ENCODE measurements at regions not wholly inside any gene's neighbourhood (a gene's known extent, or its start where the extent isn't known, plus 50 kb on each side); places are given as distances from the start of the nearest gene placed in this dataset.
"Not testable (repeated sequence)": the region's sequence is repeated elsewhere in the genome, so short reads cannot be mapped to it uniquely, and the experiment has no call there.

GRCh38 chr22:44571566-44572413 is 73.8 kb upstream of the RTL6 start:
- Mint-ChIP-seq H3K9me3 (peaks cover 4% of the 10 kb centered on the region), H3K36me3 (no peaks in the 10 kb centered on the region), H3K27ac (no peak overlapping the region), H3K4me1 (no peaks in the 10 kb centered on the region), H3K4me3 (no peak overlapping the region), H3K27me3 (peaks cover 52% of the 10 kb centered on the region)
- no peak for ATAC-seq

GRCh38 chr22:44570476-44571445 is 72.7 kb upstream of the RTL6 start:
- peaks cover 5% of the 10 kb centered on the region for H3K9me3 Mint-ChIP-seq
- ATAC-seq, result no peak
- H3K27me3 Mint-ChIP-seq, result peaks cover 46% of the 10 kb centered on the region
- H3K27ac Mint-ChIP-seq, result no peak overlapping the region
- H3K4me3 Mint-ChIP-seq, result no peak overlapping the region
- no peaks in the 10 kb centered on the region for H3K4me1 Mint-ChIP-seq
- no peaks in the 10 kb centered on the region for H3K36me3 Mint-ChIP-seq

DNA sequence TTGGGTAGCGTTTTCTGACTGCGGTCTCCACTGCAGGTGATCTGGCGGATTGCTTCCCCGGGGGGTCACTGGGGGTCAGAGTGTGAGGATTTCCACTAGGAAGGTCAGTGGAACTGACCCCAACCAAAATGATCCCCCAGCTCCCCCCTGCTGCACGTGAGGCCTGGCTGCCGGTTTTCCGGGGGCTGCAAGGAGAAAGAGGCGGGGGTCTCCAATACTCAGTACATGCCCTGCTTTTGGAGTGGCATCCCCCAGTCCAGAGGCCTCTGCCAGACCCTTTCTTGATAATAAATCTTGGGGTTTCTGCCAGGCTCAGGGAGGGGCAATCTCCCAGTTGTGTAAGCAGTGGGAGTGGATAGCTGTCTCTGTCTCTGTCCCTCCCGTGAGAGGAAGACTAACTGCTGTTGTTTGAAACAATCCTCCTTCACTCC is 71.5 kb upstream of the RTL6 start:
- H3K4me1 Mint-ChIP-seq, result no peaks in the 10 kb centered on the region
- no peak overlapping the region for H3K27ac Mint-ChIP-seq
- no peak overlapping the region for H3K4me3 Mint-ChIP-seq
- H3K9me3 Mint-ChIP-seq, result peaks cover 6% of the 10 kb centered on the region
- ATAC-seq, result no peak
- peaks cover 35% of the 10 kb centered on the region for H3K27me3 Mint-ChIP-seq
- no peaks in the 10 kb centered on the region for H3K36me3 Mint-ChIP-seq

- Mint-ChIP-seq H3K4me3 (no peak overlapping the region), H3K27me3 (peaks cover 21% of the 10 kb centered on the region), H3K27ac (no peak overlapping the region), H3K36me3 (no peaks in the 10 kb centered on the region), H3K9me3 (peaks cover 14% of the 10 kb centered on the region), H3K4me1 (no peaks in the 10 kb centered on the region)
- ATAC-seq, result no peak
Measured at GRCh38 chr22:44567846-44568493, 69.9 kb upstream of the RTL6 start.

DNA sequence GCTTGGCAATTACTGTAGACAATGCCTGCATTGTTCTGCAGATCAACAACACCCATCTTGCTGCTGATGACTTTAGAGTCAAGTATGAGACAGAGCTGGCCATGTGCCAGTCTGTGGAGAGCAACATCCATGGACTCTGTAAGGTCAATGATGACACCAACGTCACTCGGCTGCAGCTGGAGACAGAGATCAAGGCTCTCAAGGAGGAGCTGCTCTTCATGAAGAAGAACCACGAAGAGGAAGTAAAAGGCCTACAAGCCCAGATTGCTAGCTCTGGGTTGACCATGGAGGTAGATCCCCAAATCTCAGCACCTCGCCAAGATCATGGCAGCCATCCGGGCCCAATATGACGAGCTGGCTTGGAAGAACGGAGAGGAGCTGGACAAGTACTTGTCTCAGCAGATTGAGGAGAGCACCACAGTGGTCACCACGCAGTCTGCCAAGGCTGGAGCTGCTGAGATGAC is 69.4 kb upstream of the RTL6 start:
- H3K4me1 Mint-ChIP-seq, H3K4me3 Mint-ChIP-seq, H3K27ac Mint-ChIP-seq, H3K36me3 Mint-ChIP-seq, ATAC-seq: not testable (repeated sequence)
- H3K9me3 Mint-ChIP-seq, result peaks cover 14% of the 10 kb centered on the region
- peaks cover 21% of the 10 kb centered on the region for H3K27me3 Mint-ChIP-seq

- ATAC-seq, result no peak
- H3K27ac Mint-ChIP-seq, result no peak overlapping the region
- H3K9me3 Mint-ChIP-seq, result peaks cover 14% of the 10 kb centered on the region
- peaks cover 25% of the 10 kb centered on the region for H3K27me3 Mint-ChIP-seq
- H3K36me3 Mint-ChIP-seq, result peaks cover 4% of the 10 kb centered on the region
- no peak overlapping the region for H3K4me3 Mint-ChIP-seq
- H3K4me1 Mint-ChIP-seq, result no peaks in the 10 kb centered on the region
Measured at GRCh38 chr22:44566911-44567310, 68.9 kb upstream of the RTL6 start.

DNA sequence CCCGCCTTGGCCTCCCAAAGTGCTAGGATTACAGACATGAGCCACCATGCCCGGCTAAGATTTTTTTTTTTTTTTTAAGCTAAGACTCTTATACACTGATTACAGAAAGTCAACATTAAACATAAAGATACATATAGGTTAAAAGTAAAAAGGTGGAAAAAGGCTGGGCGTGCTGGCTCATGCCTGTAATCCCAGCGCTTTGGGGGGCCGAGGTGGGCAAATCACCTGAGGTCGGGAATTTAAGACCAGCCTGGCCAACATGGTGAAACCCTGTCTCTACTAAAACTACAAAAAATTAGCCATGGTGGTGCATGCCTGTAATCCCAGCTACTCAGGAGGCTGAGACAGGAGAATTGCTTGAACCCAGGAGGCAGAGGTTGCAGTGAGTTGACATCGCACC is 64.6 kb upstream of the RTL6 start:
- Mint-ChIP-seq H3K9me3 (peaks cover 17% of the 10 kb centered on the region), H3K27me3 (peaks cover 38% of the 10 kb centered on the region)
- not testable (repeated sequence) for ATAC-seq, H3K4me3 Mint-ChIP-seq, H3K27ac Mint-ChIP-seq, H3K36me3 Mint-ChIP-seq, H3K4me1 Mint-ChIP-seq

DNA sequence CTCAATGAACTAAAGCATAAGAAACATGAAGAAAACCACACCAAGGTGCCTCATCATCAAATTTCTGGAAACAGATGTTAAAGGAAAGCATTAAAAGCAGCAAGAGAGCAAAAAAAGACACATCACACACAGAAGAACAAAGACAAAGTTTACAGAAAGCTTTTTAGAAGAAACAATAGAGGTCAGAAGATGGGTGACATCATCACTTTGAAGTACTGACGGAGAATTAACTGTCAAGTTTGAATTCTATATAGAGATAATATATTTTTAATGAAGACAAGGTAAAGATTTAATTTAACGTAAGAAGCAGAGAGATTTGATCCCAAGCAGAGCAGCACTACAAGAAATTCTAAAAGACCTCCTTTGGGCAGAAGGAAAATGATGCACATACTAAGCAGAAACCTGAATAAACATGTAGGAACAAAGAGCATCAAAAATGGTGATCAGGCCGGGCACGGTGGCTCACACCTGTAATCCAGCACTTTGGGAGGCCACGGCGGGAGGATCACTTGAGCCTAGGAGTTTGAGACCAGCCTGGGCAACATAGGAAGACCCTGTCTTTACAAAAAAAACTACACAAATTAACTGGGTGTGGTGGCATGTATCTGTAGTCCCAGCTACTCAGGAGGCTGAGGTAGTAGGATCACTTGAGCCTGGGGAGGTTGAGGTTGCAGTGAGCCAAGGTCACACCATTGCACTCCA is 63.3 kb upstream of the RTL6 start:
- Mint-ChIP-seq H3K4me1 (no peaks in the 10 kb centered on the region), H3K27me3 (peaks cover 50% of the 10 kb centered on the region), H3K36me3 (peaks cover 6% of the 10 kb centered on the region), H3K27ac (no peak overlapping the region), H3K4me3 (no peak overlapping the region), H3K9me3 (peaks cover 17% of the 10 kb centered on the region)
- ATAC-seq, result no peak

GRCh38 chr22:44558671-44559070 is 60.6 kb upstream of the RTL6 start:
- H3K4me3 Mint-ChIP-seq, H3K27ac Mint-ChIP-seq, H3K36me3 Mint-ChIP-seq, ATAC-seq, H3K9me3 Mint-ChIP-seq, H3K4me1 Mint-ChIP-seq: not testable (repeated sequence)
- H3K27me3 Mint-ChIP-seq, result peaks cover 71% of the 10 kb centered on the region

DNA sequence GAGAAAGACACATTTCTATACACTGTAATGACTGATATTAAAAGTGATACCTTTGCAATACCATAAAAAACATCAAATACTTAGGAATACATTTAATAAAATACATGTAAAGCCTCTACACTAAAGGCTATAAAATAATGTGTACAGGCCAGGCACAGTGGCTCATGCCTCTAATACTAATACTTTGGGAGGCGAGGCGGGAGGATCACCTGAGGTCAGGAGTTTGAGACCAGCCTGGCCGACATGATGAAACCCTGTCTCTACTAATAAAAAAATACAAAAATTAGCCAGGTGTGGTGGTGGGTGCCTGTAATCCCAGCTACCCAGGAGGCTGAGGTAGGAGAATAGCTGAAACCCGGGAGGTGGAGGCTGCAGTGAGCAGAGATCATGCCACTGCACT is 59.8 kb upstream of the RTL6 start:
- H3K27me3 Mint-ChIP-seq, result peaks cover 74% of the 10 kb centered on the region
- H3K36me3 Mint-ChIP-seq, H3K9me3 Mint-ChIP-seq, H3K27ac Mint-ChIP-seq, H3K4me1 Mint-ChIP-seq, H3K4me3 Mint-ChIP-seq, ATAC-seq: not testable (repeated sequence)

DNA sequence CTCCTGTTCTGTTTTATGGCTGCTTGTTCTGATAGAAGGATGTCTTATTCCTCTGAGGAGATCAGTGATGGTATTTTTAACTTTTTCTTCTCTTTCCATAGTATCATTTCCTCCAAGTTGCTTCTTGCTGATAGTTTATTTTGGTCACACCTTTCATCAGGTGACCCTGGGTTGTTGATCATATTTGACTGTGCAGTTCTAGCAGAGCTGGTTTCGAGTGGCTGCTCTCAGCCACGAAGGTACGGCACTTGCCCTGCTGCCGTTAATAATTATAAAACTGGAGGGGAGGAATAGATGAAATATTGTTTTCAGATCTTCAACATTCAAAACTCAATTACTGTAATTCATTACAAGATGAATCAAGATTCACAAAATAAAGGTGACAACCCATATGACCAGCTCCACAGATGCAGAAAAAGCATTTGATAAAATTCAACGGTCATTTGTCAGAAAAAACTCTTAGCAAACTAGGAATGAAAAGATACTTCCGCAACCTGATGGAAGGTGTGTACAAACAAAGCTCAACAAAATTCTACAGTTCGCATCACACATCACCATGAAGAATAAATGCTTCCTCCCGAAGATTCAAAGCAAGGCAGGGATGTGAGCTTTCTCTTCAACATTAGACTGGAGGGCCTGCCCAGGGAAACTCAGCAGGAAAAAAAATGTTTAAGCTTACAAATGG is 59.2 kb upstream of the RTL6 start:
- H3K36me3 Mint-ChIP-seq, result peaks cover 5% of the 10 kb centered on the region
- peaks cover 74% of the 10 kb centered on the region for H3K27me3 Mint-ChIP-seq
- ATAC-seq, result no peak
- peaks cover 4% of the 10 kb centered on the region for H3K9me3 Mint-ChIP-seq
- H3K4me3 Mint-ChIP-seq, result no peak overlapping the region
- H3K4me1 Mint-ChIP-seq, result peaks cover 6% of the 10 kb centered on the region
- H3K27ac Mint-ChIP-seq, result no peak overlapping the region

- Mint-ChIP-seq H3K4me3 (no peak overlapping the region), H3K4me1 (peaks cover 16% of the 10 kb centered on the region), H3K36me3 (no peaks in the 10 kb centered on the region), H3K9me3 (peaks cover 1% of the 10 kb centered on the region), H3K27ac (no peak overlapping the region), H3K27me3 (peaks cover 69% of the 10 kb centered on the region)
- ATAC-seq, result no peak
Measured at GRCh38 chr22:44555597-44555996, 57.6 kb upstream of the RTL6 start.

GRCh38 chr22:44555046-44555445 is 57.0 kb upstream of the RTL6 start:
- Mint-ChIP-seq H3K27ac (no peak overlapping the region), H3K4me3 (no peak overlapping the region), H3K4me1 (peaks cover 19% of the 10 kb centered on the region), H3K36me3 (no peaks in the 10 kb centered on the region), H3K9me3 (no peaks in the 10 kb centered on the region), H3K27me3 (peaks cover 69% of the 10 kb centered on the region)
- ATAC-seq, result no peak

DNA sequence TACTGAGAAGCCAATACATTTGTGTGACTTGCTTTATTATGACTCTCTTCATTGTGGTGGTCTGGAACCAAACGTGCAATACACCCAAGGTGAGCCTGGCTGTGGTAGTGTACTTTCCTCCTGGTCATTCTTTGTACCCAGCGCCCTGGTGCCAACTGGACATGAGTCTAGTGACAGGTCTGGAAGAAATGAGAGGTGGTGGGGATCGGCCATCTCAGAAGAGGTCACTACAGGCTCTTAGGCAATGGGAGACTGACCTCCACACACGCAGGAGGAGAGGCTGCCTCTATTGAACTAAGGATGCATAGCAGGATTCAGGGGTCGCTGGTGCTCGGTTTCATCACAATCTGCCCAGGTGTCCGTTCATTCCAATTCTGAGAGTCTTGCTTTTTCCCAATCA is 56.4 kb upstream of the RTL6 start:
- Mint-ChIP-seq H3K9me3 (no peaks in the 10 kb centered on the region), H3K4me3 (no peak overlapping the region), H3K27ac (no peak overlapping the region), H3K4me1 (peaks cover 19% of the 10 kb centered on the region), H3K27me3 (peaks cover 69% of the 10 kb centered on the region), H3K36me3 (no peaks in the 10 kb centered on the region)
- no peak for ATAC-seq

Measured in stimulated activated memory B cell treated with anti-CD40 and anti-IgM and Interleukin-4, amounts not matched to agents 10 μg/mL and 1 μg/mL and 100 μg/mL, for 72 hours (primary cell).